NCI-H748 (cell line): ENCODE measurements at regions not wholly inside any gene's neighbourhood (a gene's known extent, or its start where the extent isn't known, plus 50 kb on each side); places are given as distances from the start of the nearest gene placed in this dataset.
"Not testable (repeated sequence)": the region's sequence is repeated elsewhere in the genome, so short reads cannot be mapped to it uniquely, and the experiment has no call there.

Source experiments
- DNase-seq: peaks from one replicate; lab custom pipeline; 2025; ENCODE audit not compliant: unreplicated experiment; lab: John Stamatoyannopoulos, UW

GRCh38 chr13:46498650-46499049 lies 54.3 kb upstream of the LRCH1 start:
- no peak for DNase-seq

- no peak for DNase-seq
Observed at GRCh38 chr13:46496086-46496485, 56.9 kb upstream of the LRCH1 start.

- DNase-seq: no peak
Observed at GRCh38 chr13:46495651-46496050, 57.3 kb upstream of the LRCH1 start.

- DNase-seq: no peak
Observed at GRCh38 chr13:46495066-46495465, 57.9 kb upstream of the LRCH1 start.

GRCh38 chr13:46492946-46493345 lies 60.0 kb upstream of the LRCH1 start:
- DNase-seq: peak; percentile 42

GRCh38 chr13:46491641-46492040 lies 61.3 kb upstream of the LRCH1 start:
- DNase-seq: no peak

GRCh38 chr13:46490713-46491112 lies 62.3 kb upstream of the LRCH1 start:
- DNase-seq: not testable (repeated sequence)

- no peak for DNase-seq
Observed at GRCh38 chr13:46490129-46490528, 62.8 kb upstream of the LRCH1 start.

GRCh38 chr13:46489586-46490023 lies 63.4 kb upstream of the LRCH1 start:
- no peak for DNase-seq

GRCh38 chr13:46487748-46488147 lies 65.2 kb upstream of the LRCH1 start:
- no peak for DNase-seq

GRCh38 chr13:46486270-46486669 lies 66.7 kb upstream of the LRCH1 start:
- DNase-seq: no peak

GRCh38 chr13:46484561-46484960 lies 68.4 kb upstream of the LRCH1 start:
- DNase-seq: no peak

GRCh38 chr13:46481166-46481565 lies 71.8 kb upstream of the LRCH1 start:
- no peak for DNase-seq

GRCh38 chr13:46480131-46480530 lies 72.8 kb upstream of the LRCH1 start:
- no peak for DNase-seq

GRCh38 chr13:46479691-46480090 lies 73.3 kb upstream of the LRCH1 start:
- no peak for DNase-seq

- no peak for DNase-seq
Observed at GRCh38 chr13:46479283-46479682, 73.7 kb upstream of the LRCH1 start.

GRCh38 chr13:46478651-46479050 lies 74.3 kb upstream of the LRCH1 start:
- DNase-seq: no peak

GRCh38 chr13:46476174-46476573 lies 76.8 kb upstream of the LRCH1 start:
- no peak for DNase-seq

GRCh38 chr13:46475541-46475991 lies 77.4 kb upstream of the LRCH1 start:
- no peak for DNase-seq

GRCh38 chr13:46473806-46474205 lies 79.2 kb upstream of the LRCH1 start:
- no peak for DNase-seq

- DNase-seq: no peak
Observed at GRCh38 chr13:46472384-46472783, 80.6 kb upstream of the LRCH1 start.

- not testable (repeated sequence) for DNase-seq
Observed at GRCh38 chr13:46469699-46470098, 82.6 kb upstream of the RUBCNL start.

- no peak for DNase-seq
Observed at GRCh38 chr13:46468570-46469463, 81.8 kb upstream of the RUBCNL start.
